HUES48 (cell line): ENCODE measurements at regions not wholly inside any gene's neighbourhood (a gene's known extent, or its start where the extent isn't known, plus 50 kb on each side); places are given as distances from the start of the nearest gene placed in this dataset.
A peak's percentile ranks its signal among the peaks of the same experiment; 100 is the strongest.

Experiments
- H3K27ac ChIP-seq: one replicate; pipeline ENCODE4 v1.7.0; 2013; ENCODE audit warnings: low read depth, low read length, inconsistent platforms
- H3K27me3 ChIP-seq: 2 replicates; pipeline ENCODE4 v1.6.1; 2013; ENCODE audit warnings: mild to moderate bottlenecking, low read length; ENCODE audit not compliant: control insufficient read depth, insufficient read depth
- H3K36me3 ChIP-seq: 2 replicates; pipeline ENCODE4 v1.6.1; 2013; ENCODE audit warnings: low read length; ENCODE audit not compliant: control insufficient read depth, insufficient read depth
- H3K4me1 ChIP-seq: 2 replicates; pipeline ENCODE4 v1.6.1; 2013; ENCODE audit warnings: mild to moderate bottlenecking, low read length; ENCODE audit not compliant: control insufficient read depth, insufficient read depth
- H3K4me3 ChIP-seq: 2 replicates; pipeline ENCODE4 v1.5.1; 2013; ENCODE audit warnings: mild to moderate bottlenecking, low read depth, low read length
- H3K9ac ChIP-seq: 2 replicates; pipeline ENCODE4 v1.6.1; 2013; ENCODE audit warnings: mild to moderate bottlenecking, low read depth, low read length, moderate library complexity
- H3K9me3 ChIP-seq: 2 replicates; pipeline ENCODE4 v1.6.1; 2013; ENCODE audit warnings: low read length; ENCODE audit not compliant: control insufficient read depth, insufficient read depth

DNA sequence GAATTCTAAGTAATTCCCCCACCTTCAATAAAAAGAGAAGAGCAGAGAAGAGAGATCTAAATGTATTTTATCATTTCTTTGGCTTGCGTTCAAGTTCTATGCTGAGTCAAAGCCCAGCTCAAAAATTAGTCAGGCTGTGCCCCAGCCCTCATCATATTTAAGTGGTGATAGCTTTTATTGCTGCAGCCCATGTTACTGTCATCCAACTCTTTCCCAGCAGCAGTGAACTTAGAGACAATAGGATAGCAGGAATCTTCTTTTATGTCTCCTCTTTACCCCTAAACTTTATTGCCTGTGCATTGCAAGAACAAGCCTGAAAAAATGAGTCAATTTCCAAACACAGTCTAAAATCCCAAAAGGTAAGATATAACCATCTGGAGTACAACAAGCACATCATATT lies 1599.3 kb upstream of the PIK3C3 start:
- H3K9me3 ChIP-seq: no peaks in the 10 kb centered on the region
- H3K36me3 ChIP-seq: no peaks in the 10 kb centered on the region
- no peak overlapping the region for H3K4me3 ChIP-seq
- H3K4me1 ChIP-seq: peaks cover 8% of the 10 kb centered on the region; the same call in 1 of the 2 replicates
- H3K9ac ChIP-seq: no peak overlapping the region
- no peaks in the 10 kb centered on the region for H3K27me3 ChIP-seq
- H3K27ac ChIP-seq: no peak overlapping the region

GRCh38 chr18:40348196-40348595 lies 1606.8 kb upstream of the PIK3C3 start:
- Histone ChIP-seq H3K36me3 (no peaks in the 10 kb centered on the region), H3K9ac (no peak overlapping the region), H3K4me3 (no peak overlapping the region), H3K27me3 (no peaks in the 10 kb centered on the region), H3K4me1 (no peaks in the 10 kb centered on the region), H3K27ac (no peak overlapping the region), H3K9me3 (no peaks in the 10 kb centered on the region)

DNA sequence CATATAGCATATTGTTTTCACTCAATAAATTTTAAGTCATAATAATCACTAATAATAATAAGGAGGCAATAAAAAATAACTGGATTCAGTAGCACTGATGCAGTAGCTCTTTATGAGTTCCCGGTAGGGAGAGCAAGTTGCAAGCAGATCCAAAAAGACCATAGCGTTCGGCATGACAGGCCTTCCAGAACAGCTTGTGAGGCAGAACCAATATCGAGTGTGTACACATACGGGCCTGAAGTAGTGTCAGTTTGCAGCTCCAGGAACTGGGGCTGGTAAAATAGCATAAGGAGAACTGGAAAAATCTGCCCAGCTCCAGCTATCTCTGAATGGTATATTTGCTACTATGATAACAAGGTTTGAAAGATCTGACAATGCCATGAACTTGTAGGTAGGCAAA lies 1607.8 kb upstream of the PIK3C3 start:
- no peaks in the 10 kb centered on the region for H3K9me3 ChIP-seq
- H3K27me3 ChIP-seq: no peaks in the 10 kb centered on the region
- H3K4me3 ChIP-seq: no peak overlapping the region
- no peak overlapping the region for H3K27ac ChIP-seq
- H3K36me3 ChIP-seq: no peaks in the 10 kb centered on the region
- H3K4me1 ChIP-seq: no peaks in the 10 kb centered on the region
- no peak overlapping the region for H3K9ac ChIP-seq

DNA sequence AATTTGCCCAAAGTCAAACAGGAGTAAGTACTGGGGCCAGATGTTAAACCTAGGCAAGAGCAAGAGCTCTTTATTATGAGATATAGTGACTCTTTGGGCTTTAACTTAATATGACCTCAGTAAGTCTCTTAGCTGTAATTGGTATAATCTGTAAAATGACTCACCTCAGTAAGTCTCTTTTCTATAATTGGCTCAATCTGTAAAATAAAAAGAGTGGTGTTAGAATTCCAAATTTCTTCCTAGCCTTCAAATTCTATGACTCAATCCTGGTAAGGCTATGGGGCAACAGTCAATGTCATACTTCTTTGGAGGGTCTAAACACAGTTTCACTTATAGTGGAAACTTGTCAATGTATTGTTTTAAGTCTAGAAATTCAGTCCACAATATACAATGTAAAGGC lies 1608.9 kb upstream of the PIK3C3 start:
- H3K4me1 ChIP-seq: no peaks in the 10 kb centered on the region
- H3K9me3 ChIP-seq: no peaks in the 10 kb centered on the region
- H3K4me3 ChIP-seq: no peak overlapping the region
- H3K36me3 ChIP-seq: no peaks in the 10 kb centered on the region
- no peaks in the 10 kb centered on the region for H3K27me3 ChIP-seq
- H3K27ac ChIP-seq: no peak overlapping the region
- H3K9ac ChIP-seq: no peak overlapping the region

DNA sequence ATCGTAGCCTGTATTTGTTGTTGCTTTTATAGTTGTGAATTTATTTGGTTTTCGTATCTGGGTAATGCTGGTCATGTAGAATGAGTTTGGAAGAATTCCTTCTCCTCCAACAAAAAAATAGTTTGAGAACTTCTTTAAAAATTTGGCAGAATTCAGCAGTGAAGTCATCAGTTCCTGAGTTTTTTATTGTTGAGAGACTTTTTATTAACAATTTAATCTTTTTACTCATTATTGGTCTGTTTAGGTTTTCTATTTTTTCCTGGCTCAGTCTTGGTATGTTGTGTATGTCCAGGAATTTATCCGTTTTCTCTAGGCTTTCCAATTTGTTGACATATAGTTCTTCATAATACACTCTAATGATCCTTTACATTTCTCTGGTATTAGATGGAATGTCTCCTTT lies 1613.3 kb upstream of the PIK3C3 start:
- Histone ChIP-seq H3K27me3 (no peaks in the 10 kb centered on the region), H3K36me3 (no peaks in the 10 kb centered on the region), H3K27ac (no peak overlapping the region), H3K9me3 (no peaks in the 10 kb centered on the region), H3K4me1 (no peaks in the 10 kb centered on the region), H3K4me3 (no peak overlapping the region), H3K9ac (no peak overlapping the region)

DNA sequence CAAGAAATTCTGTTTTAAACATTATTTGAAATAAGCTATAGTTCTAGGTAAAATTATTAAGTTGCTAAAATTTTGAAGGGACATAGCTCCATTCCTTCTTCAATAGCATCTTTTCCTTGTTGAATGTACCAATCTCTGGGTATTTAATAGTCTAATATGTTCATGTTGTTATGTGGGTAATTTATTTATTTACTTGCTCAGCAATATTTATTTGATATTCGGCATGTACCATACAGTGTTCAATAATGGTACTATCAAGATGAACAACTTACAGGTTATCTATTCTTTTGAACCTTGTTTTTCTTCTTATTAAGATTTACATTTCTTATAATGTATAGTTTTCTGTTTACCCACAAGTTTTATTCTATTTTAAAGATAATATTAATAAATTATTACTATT lies 1616.8 kb upstream of the PIK3C3 start:
- Histone ChIP-seq H3K9me3 (no peaks in the 10 kb centered on the region), H3K27ac (no peak overlapping the region), H3K36me3 (no peaks in the 10 kb centered on the region), H3K4me3 (no peak overlapping the region), H3K9ac (no peak overlapping the region), H3K4me1 (no peaks in the 10 kb centered on the region), H3K27me3 (no peaks in the 10 kb centered on the region)

- Histone ChIP-seq H3K4me3 (no peak overlapping the region), H3K36me3 (no peaks in the 10 kb centered on the region), H3K9me3 (0 out of 2 replicates have a peak, but pooled peaks cover 3% of the 10 kb centered on the region), H3K27ac (peak overlapping the region; percentile 61), H3K9ac (no peak overlapping the region), H3K4me1 (peaks cover 15% of the 10 kb centered on the region), H3K27me3 (no peaks in the 10 kb centered on the region)
Measured at GRCh38 chr18:40326985-40327384, 1628.0 kb upstream of the PIK3C3 start.

DNA sequence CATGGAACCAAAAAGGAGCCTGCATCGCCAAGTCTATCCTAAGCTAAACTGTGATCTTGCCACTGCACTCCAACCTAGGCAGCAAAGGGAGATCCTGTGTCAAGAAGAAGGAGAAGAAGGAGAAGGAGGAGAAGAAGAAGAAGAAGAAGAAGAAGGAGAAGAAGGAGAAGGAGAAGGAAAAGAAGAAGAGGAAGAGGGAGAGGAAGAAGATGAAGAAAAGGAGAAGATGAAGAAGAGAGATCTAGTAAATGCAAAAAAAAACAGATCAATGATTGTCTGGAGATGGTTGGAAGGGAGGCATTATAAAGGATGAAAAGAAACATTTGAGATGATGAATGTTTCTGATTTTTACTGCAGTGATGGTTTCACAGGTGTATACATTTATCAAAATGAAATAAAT lies 1629.0 kb upstream of the PIK3C3 start:
- no peaks in the 10 kb centered on the region for H3K36me3 ChIP-seq
- H3K27ac ChIP-seq: no peak overlapping the region
- no peak overlapping the region for H3K4me3 ChIP-seq
- H3K9me3 ChIP-seq: no peaks in the 10 kb centered on the region
- no peaks in the 10 kb centered on the region for H3K27me3 ChIP-seq
- H3K4me1 ChIP-seq: peaks cover 15% of the 10 kb centered on the region
- no peak overlapping the region for H3K9ac ChIP-seq

DNA sequence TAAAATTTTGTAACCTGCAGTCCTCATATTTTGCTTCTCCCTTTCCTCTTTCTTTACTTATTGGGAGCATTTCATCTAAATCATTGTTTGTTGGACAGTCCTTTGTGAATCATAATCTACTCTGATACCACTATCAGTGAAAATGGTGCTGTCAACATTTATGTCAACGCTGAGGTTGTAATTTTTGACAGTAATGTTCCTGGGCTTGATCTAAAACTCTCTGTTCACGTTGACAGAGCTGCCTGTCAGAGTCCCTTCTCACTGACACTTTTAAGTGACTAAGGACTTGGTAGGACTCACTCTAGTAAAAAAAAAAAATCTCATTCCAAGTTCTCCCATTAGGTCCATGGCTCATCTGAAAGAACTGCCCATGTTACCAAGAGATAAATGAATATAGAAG lies 1640.8 kb upstream of the PIK3C3 start:
- Histone ChIP-seq H3K9ac (no peak overlapping the region), H3K27ac (no peak overlapping the region), H3K36me3 (no peaks in the 10 kb centered on the region), H3K4me1 (no peaks in the 10 kb centered on the region), H3K9me3 (no peaks in the 10 kb centered on the region), H3K27me3 (no peaks in the 10 kb centered on the region), H3K4me3 (no peak overlapping the region)

DNA sequence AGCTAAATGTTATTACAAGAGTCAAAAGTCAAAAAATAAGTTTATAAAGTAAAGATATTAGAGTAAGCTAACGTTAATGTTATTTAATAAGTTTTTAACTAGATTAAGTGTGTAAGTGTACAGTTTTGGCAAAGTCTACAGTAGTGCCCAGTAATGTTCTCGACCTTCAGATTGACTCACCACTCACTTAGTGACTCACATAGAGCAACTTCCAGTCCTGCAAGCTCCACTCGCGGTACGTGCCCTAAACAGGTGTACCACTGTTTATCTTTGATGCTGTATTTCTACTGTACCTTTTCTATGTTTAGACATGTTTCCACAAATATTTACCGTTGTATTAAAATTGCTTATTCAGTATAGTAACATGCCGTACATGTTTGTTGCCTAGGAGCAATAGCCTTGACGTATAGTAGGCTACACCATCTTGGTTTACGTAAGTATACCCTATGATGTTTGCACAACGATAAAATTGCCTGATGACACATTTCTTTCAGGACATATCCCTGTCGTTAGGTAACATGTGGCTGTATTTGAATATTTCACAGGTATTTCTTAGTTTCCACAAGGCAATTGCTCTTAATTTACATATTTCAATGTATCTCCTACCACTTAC lies 1641.9 kb upstream of the PIK3C3 start:
- Histone ChIP-seq H3K36me3 (no peaks in the 10 kb centered on the region), H3K4me1 (no peaks in the 10 kb centered on the region), H3K9me3 (no peaks in the 10 kb centered on the region), H3K27me3 (no peaks in the 10 kb centered on the region), H3K27ac (no peak overlapping the region), H3K4me3 (no peak overlapping the region), H3K9ac (no peak overlapping the region)

DNA sequence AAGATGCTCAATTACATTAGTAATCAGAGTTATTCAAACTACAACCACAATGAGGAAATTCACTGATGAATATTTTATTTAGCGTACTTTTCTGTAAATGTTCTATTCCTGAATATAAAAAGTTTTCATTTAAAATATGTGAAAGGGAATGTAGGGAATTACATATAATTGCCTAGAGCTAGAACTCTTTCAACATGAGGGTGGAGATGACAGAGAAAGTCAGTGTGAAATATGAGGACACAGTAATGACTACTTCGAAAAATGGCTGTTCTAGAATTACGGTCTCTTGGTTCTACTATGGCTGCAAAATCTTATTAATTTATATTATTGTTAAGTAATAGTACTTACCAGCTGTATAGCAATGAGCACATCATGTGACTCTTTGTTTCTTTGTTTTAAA lies 1647.4 kb upstream of the PIK3C3 start:
- H3K9ac ChIP-seq: no peak overlapping the region
- H3K27ac ChIP-seq: no peak overlapping the region
- H3K27me3 ChIP-seq: no peaks in the 10 kb centered on the region
- no peak overlapping the region for H3K4me3 ChIP-seq
- no peaks in the 10 kb centered on the region for H3K36me3 ChIP-seq
- no peaks in the 10 kb centered on the region for H3K4me1 ChIP-seq
- H3K9me3 ChIP-seq: peaks cover 12% of the 10 kb centered on the region
